ENCODE measurements at regions not wholly inside any gene's neighbourhood (a gene's known extent, or its start where the extent isn't known, plus 50 kb on each side); places are given as distances from the start of the nearest gene placed in this dataset.

DNA sequence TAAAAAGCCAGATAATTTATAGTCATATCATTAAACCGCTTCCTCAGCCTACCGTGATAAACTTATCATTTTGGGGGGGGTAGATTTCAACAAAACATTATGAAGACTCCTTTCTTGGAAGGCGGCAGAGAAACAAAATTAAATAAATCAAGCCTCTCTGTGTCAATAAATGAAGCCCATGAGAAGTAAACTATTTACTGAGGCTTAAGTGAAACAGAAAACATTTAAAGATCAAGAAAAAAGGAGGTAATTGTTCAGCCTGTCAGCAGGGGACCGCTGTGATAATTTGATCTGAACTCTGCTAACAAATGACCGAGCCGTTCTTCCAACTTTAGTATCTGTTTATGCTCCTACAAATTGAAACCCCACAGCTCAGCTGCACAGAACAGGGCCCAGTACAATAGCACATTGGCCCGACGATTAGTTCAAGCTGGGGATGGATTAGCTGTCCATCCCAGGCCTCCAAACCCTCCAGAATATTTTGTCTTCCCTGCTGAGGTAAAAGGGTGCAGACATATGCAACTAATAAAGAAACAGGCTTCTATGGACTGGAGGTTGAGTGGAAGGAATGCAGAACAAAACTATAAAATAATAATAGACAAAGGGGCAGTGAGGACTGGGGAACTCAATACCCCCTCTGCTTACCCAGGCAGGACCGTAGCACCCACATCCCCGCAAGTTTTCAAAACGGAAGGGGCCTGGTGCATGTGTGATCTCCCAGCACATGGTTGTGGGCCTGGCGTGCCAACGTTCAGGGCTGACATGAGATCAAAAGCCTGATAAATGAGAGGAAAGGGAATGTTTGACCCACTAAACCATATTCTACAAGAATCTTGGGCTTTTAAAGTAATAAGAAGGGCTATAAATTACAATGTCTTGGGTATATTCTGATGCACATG is 298.1 kb upstream of the IRX5 start:
- DNase-seq (ENCODE audit: low read depth): no peak
- H3K4me3 ChIP-seq (ENCODE audit: low read depth, low read length): no peak overlapping the region
- no peak for TF ChIP-seq CTCF (IDR thresholded peaks at IDR 0.05; ENCODE audit: insufficient read depth, low read depth, low read length, missing control alignments)

DNA sequence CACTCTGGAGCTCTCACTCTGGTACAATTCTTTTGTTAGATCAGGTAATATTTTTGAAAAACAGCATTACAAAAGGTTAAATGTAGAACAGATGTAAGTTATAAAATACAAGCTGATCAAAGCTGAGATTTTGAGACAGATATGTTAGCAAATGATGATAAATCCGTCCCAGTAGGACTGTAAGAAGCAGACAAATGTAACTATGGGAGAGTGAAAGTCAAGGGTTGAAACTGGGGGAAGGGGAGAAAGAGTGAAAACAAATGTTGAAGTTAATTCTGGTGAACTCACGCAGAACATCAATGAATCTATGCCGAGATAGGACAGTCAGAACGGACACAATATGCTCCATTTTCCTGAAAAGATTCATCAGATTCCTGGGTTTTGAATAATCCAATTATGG is 298.9 kb upstream of the IRX5 start:
- no peak for TF ChIP-seq CTCF (IDR thresholded peaks at IDR 0.05; ENCODE audit: insufficient read depth, low read depth, low read length, missing control alignments)
- no peak for DNase-seq (ENCODE audit: low read depth)

GRCh38 chr16:54630284-54630967 is 300.2 kb upstream of the IRX5 start:
- DNase-seq (ENCODE audit: low read depth): no peak
- H3K4me3 ChIP-seq (ENCODE audit: low read depth, low read length): no peak overlapping the region
- no peak for TF ChIP-seq CTCF (IDR thresholded peaks at IDR 0.05; ENCODE audit: insufficient read depth, low read depth, low read length, missing control alignments)

More for the DNA sequence above, 298.9 kb upstream of the IRX5 start:
- no peak overlapping the region for H3K4me3 ChIP-seq (ENCODE audit: low read depth, low read length)

- no peak for TF ChIP-seq CTCF (IDR thresholded peaks at IDR 0.05; ENCODE audit: insufficient read depth, low read depth, low read length, missing control alignments)
- H3K4me3 ChIP-seq (ENCODE audit: low read depth, low read length): no peak overlapping the region
- DNase-seq (ENCODE audit: low read depth): no peak
Measured at GRCh38 chr16:54628796-54629625, 301.7 kb upstream of the IRX5 start.

DNA sequence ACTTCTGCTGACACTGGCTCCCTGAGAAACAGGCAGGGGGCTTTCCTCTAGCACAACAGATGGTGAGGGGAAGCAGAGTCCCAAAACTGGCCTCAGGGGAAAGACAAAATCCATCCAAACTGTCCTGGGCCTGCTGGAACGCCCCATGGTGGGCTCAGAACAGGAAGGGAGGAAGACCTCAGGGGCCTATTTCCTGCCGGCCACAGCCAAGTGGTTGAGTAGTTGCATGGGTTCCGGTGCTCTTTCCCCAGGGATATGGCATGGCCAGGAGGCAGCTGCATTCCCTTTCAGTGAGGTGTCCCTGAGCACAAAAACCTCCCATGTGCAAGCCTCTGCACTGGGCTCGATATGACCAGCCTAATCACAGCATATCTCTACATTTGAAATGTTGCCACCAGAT is 303.0 kb upstream of the IRX5 start:
- DNase-seq (ENCODE audit: low read depth): no peak
- no peak overlapping the region for H3K4me3 ChIP-seq (ENCODE audit: low read depth, low read length)
- no peak for TF ChIP-seq CTCF (IDR thresholded peaks at IDR 0.05; ENCODE audit: insufficient read depth, low read depth, low read length, missing control alignments)

- no peak for TF ChIP-seq CTCF (IDR thresholded peaks at IDR 0.05; ENCODE audit: insufficient read depth, low read depth, low read length, missing control alignments)
- DNase-seq (ENCODE audit: low read depth): no peak
- H3K4me3 ChIP-seq (ENCODE audit: low read depth, low read length): no peak overlapping the region
Measured at GRCh38 chr16:54623636-54624035, 307.0 kb upstream of the IRX5 start.
